ENCODE measurements at regions not wholly inside any gene's neighbourhood (a gene's known extent, or its start where the extent isn't known, plus 50 kb on each side); places are given as distances from the start of the nearest gene placed in this dataset.

DNA sequence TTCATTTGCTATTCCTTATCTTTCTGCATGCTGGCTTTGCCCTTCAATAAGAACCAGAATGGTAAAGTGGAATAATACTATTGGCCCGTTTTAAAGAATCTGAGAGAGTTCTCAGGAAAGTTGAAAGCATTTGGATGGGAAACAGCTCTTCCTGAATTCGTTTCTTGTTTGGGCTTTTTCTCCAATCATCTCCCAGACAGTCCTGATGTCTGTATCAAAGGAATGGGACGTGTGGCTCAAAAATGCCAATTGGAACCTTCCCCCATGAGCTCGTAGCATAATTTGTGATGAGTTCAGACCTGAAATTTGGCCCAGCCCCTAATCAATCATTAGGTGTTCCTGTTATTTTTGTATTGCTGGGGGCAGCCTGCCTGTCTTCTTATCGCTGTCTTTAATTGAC, 75.8 kb upstream of the BACH2 start:
- no peak for TF ChIP-seq CTCF (IDR thresholded peaks at IDR 0.05)
- no peak for TF ChIP-seq POLR2A (IDR thresholded peaks at IDR 0.05)
- TF ChIP-seq POLR2AphosphoS5 (IDR thresholded peaks at IDR 0.05): no peak
